NCI-H82 treated with DMSO at 0.1 percent for 48 hours (cell line): ENCODE measurements at regions not wholly inside any gene's neighbourhood (a gene's known extent, or its start where the extent isn't known, plus 50 kb on each side); places are given as distances from the start of the nearest gene placed in this dataset.
"Not testable (repeated sequence)": the region's sequence is repeated elsewhere in the genome, so short reads cannot be mapped to it uniquely, and the experiment has no call there.

Source experiments
- DNase-seq: peaks from one replicate; lab custom pipeline; 2025; ENCODE audit not compliant: unreplicated experiment; lab: John Stamatoyannopoulos, UW

- no peak for DNase-seq
Observed at GRCh38 chr5:32534041-32534440, 51.3 kb upstream of the SUB1 start.

GRCh38 chr5:32531885-32532520 lies 53.4 kb upstream of the SUB1 start:
- DNase-seq: no peak

GRCh38 chr5:32527321-32527720 lies 58.0 kb upstream of the SUB1 start:
- DNase-seq: not testable (repeated sequence)

GRCh38 chr5:32526810-32527209 lies 58.5 kb upstream of the SUB1 start:
- no peak for DNase-seq

GRCh38 chr5:32523625-32524024 lies 61.7 kb upstream of the SUB1 start:
- DNase-seq: no peak

GRCh38 chr5:32522429-32523143 lies 62.8 kb upstream of the SUB1 start:
- DNase-seq: no peak

- DNase-seq: no peak
Observed at GRCh38 chr5:32521481-32521880, 63.9 kb upstream of the SUB1 start.

- no peak for DNase-seq
Observed at GRCh38 chr5:32520972-32521371, 64.4 kb upstream of the SUB1 start.

GRCh38 chr5:32520356-32520755 lies 65.0 kb upstream of the SUB1 start:
- no peak for DNase-seq

- no peak for DNase-seq
Observed at GRCh38 chr5:32519508-32519907, 65.8 kb upstream of the SUB1 start.

- DNase-seq: no peak
Observed at GRCh38 chr5:32514806-32515205, 70.3 kb upstream of the ZFR start.

GRCh38 chr5:32512926-32513325 lies 68.4 kb upstream of the ZFR start:
- no peak for DNase-seq

- DNase-seq: no peak
Observed at GRCh38 chr5:32511776-32512374, 67.3 kb upstream of the ZFR start.

GRCh38 chr5:32510860-32511259 lies 66.3 kb upstream of the ZFR start:
- DNase-seq: no peak

GRCh38 chr5:32508806-32509805 lies 64.6 kb upstream of the ZFR start:
- DNase-seq: no peak

- no peak for DNase-seq
Observed at GRCh38 chr5:32507738-32508434, 63.3 kb upstream of the ZFR start.

GRCh38 chr5:32506799-32507198 lies 62.3 kb upstream of the ZFR start:
- DNase-seq: no peak

- no peak for DNase-seq
Observed at GRCh38 chr5:32506201-32506661, 61.7 kb upstream of the ZFR start.

- DNase-seq: no peak
Observed at GRCh38 chr5:32505756-32506155, 61.2 kb upstream of the ZFR start.

- peak; percentile 30 for DNase-seq
Observed at GRCh38 chr5:32504989-32505596, 60.6 kb upstream of the ZFR start.
